Neural cell (in vitro differentiated cells): ENCODE measurements at regions not wholly inside any gene's neighbourhood (a gene's known extent, or its start where the extent isn't known, plus 50 kb on each side); places are given as distances from the start of the nearest gene placed in this dataset.

Source experiments
- H2AFZ ChIP-seq: fragments of 200-600, 300-800 bp; sonication (generic), shearing (Covaris generic); 2 replicates; pipeline ENCODE4 v1.6.0; 2014; ENCODE audit warnings: low read depth, mild to moderate bottlenecking, antibody characterized with exemption, low read length, moderate library complexity
- H3F3A ChIP-seq: fragments of 200-600 bp; shearing (Covaris generic); 2 replicates; pipeline ENCODE4 v1.6.1; 2016; ENCODE audit warnings: mild to moderate bottlenecking, moderate library complexity, mixed read lengths, antibody characterized with exemption, low read length; ENCODE audit not compliant: insufficient read depth, poor library complexity, severe bottlenecking
- H3K27ac ChIP-seq: fragments of 200-600, 300-800 bp; sonication (generic), shearing (Covaris generic); 2 replicates; pipeline ENCODE4 v1.5.1; 2014; ENCODE audit warnings: mild to moderate bottlenecking, low read length, moderate library complexity
- H3K27me3 ChIP-seq: fragments of 300-800, 200-600 bp; sonication (generic), shearing (Covaris generic); 2 replicates; pipeline ENCODE4 v1.6.0; 2014; ENCODE audit warnings: mild to moderate bottlenecking, low read depth, low read length, moderate library complexity; ENCODE audit not compliant: insufficient read depth
- H3K36me3 ChIP-seq: fragments of 300-800, 200-600 bp; sonication (generic), shearing (Covaris generic); 2 replicates; pipeline ENCODE4 v1.5.1; 2014; ENCODE audit warnings: mild to moderate bottlenecking, antibody characterized with exemption, low read length, moderate library complexity; ENCODE audit not compliant: insufficient read depth
- H3K4me2 ChIP-seq: fragments of 300-800, 200-600 bp; sonication (generic), shearing (Covaris generic); 2 replicates; pipeline ENCODE4 v1.6.0; 2014; ENCODE audit warnings: mild to moderate bottlenecking, low read length
- H3K4me3 ChIP-seq: fragments of 300-800, 200-600 bp; sonication (generic), shearing (Covaris generic); 2 replicates; pipeline ENCODE4 v1.5.1; 2014; ENCODE audit warnings: mild to moderate bottlenecking, low read length, moderate library complexity
- H3K79me2 ChIP-seq: fragments of 200-600 bp; shearing (Covaris generic); replicated peaks from 2 replicates; pipeline ENCODE4 v1.6.0; 2014; ENCODE audit warnings: mild to moderate bottlenecking, low read length, moderate library complexity; ENCODE audit not compliant: insufficient read depth
- H3K9ac ChIP-seq: fragments of 300-800, 200-600 bp; sonication (generic), shearing (Covaris generic); 2 replicates; pipeline ENCODE4 v1.6.1; 2016; ENCODE audit warnings: mild to moderate bottlenecking, low read length, mixed read lengths
- H3K9me2 ChIP-seq: fragments of 200-600 bp; shearing (Covaris generic); 2 replicates; pipeline ENCODE4 v1.6.1; 2016; ENCODE audit warnings: mild to moderate bottlenecking, low read length, mixed read lengths; ENCODE audit not compliant: insufficient read depth
- H3K9me3 ChIP-seq: fragments of 200-600, 300-800 bp; sonication (generic), shearing (Covaris generic); 2 replicates; pipeline ENCODE4 v1.6.1; 2016; ENCODE audit warnings: mild to moderate bottlenecking, mixed run types, low read length, moderate library complexity, mixed read lengths
- H4K20me1 ChIP-seq: fragments of 200-600 bp; shearing (Covaris generic); 2 replicates; pipeline ENCODE4 v1.6.1; 2016; ENCODE audit warnings: mild to moderate bottlenecking, mixed run types; ENCODE audit not compliant: insufficient read depth
- EP300 ChIP-seq: fragments of 450-650 bp; conservative IDR thresholded peaks from 2 replicates; pipeline ENCODE4 v1.6.1; 2014; ENCODE audit warnings: antibody characterized with exemption, mild to moderate bottlenecking, moderate library complexity; ENCODE audit not compliant: poor library complexity, severe bottlenecking
- EZH2 ChIP-seq: fragments of 200-600, 300-800 bp; shearing (Covaris generic), sonication (generic); IDR thresholded peaks from 2 replicates; pipeline ENCODE4 v1.6.1; 2014; ENCODE audit warnings: antibody characterized with exemption, low read length, borderline replicate concordance, mild to moderate bottlenecking; ENCODE audit not compliant: insufficient read depth, poor library complexity, severe bottlenecking
- MXI1 ChIP-seq: fragments of 450-650 bp; conservative IDR thresholded peaks from 2 replicates; pipeline ENCODE4 v1.6.1; 2014; ENCODE audit warnings: antibody characterized with exemption, mild to moderate bottlenecking; ENCODE audit not compliant: poor library complexity, severe bottlenecking
- POLR2AphosphoS5 ChIP-seq: IDR thresholded peaks from 2 replicates; pipeline ENCODE4 v1.6.1; 2012
- RAD21 ChIP-seq: fragments of 450-650 bp; conservative IDR thresholded peaks from 2 replicates; pipeline ENCODE4 v1.6.1; 2014; ENCODE audit warnings: antibody characterized with exemption, mild to moderate bottlenecking, moderate library complexity
- SMC3 ChIP-seq: fragments of 450-650 bp; conservative IDR thresholded peaks from 2 replicates; pipeline ENCODE4 v1.6.1; 2014; ENCODE audit warnings: antibody characterized with exemption, mild to moderate bottlenecking, moderate library complexity; ENCODE audit not compliant: poor library complexity
- TAF1 ChIP-seq: IDR thresholded peaks from 2 replicates; pipeline ENCODE4 v1.6.1; 2012; ENCODE audit warnings: low read depth
- TF ChIP-seq, protein P1 (sequence below): IDR thresholded peaks from 2 replicates; pipeline ENCODE4 v1.6.1; 2012; ENCODE audit warnings: borderline replicate concordance
- TF ChIP-seq, protein P2 (sequence below): fragments of 450-650 bp; IDR thresholded peaks from 2 replicates; pipeline ENCODE4 v1.5.1; 2014; ENCODE audit warnings: antibody characterized with exemption, mild to moderate bottlenecking, moderate library complexity; ENCODE audit not compliant: poor library complexity, severe bottlenecking

DNA sequence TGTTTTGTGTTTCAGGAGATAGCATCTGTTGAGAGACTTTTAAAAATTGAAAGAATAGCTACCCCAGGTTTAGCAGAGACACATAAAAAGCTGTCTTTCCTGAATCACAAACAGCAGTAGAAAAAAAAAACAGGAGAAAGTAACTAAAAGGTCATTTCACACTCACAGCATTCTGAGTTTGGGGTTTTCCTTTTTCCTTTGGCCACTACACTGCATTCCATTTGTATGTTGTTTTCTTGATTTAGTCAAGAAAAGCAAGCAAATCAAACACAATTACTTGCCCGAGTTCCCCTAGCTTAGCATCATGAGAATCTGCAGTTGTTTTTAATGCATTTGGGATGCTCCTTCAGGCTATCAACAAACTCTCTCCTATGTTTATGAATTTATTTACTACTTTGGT is 161.0 kb downstream of the KCTD12 start:
- Histone ChIP-seq H3K27me3 (no peaks in the 10 kb centered on the region), H3K27ac (no peak overlapping the region), H3K36me3 (no peaks in the 10 kb centered on the region), H3K4me3 (no peak overlapping the region), H3K9me3 (no peaks in the 10 kb centered on the region), H4K20me1 (no peaks in the 10 kb centered on the region), H3K9me2 (no peaks in the 10 kb centered on the region), H3K79me2 (no peaks in the 10 kb centered on the region), H3F3A (no peaks in the 10 kb centered on the region), H2AFZ (no peak overlapping the region), H3K9ac (no peak overlapping the region), H3K4me2 (no peak overlapping the region)
- TF ChIP-seq MXI1 (no peak), POLR2AphosphoS5 (no peak), TAF1 (no peak), SMC3 (no peak), EP300 (no peak), EZH2 (no peak), RAD21 (no peak)
- TF ChIP-seq, protein P1, sequence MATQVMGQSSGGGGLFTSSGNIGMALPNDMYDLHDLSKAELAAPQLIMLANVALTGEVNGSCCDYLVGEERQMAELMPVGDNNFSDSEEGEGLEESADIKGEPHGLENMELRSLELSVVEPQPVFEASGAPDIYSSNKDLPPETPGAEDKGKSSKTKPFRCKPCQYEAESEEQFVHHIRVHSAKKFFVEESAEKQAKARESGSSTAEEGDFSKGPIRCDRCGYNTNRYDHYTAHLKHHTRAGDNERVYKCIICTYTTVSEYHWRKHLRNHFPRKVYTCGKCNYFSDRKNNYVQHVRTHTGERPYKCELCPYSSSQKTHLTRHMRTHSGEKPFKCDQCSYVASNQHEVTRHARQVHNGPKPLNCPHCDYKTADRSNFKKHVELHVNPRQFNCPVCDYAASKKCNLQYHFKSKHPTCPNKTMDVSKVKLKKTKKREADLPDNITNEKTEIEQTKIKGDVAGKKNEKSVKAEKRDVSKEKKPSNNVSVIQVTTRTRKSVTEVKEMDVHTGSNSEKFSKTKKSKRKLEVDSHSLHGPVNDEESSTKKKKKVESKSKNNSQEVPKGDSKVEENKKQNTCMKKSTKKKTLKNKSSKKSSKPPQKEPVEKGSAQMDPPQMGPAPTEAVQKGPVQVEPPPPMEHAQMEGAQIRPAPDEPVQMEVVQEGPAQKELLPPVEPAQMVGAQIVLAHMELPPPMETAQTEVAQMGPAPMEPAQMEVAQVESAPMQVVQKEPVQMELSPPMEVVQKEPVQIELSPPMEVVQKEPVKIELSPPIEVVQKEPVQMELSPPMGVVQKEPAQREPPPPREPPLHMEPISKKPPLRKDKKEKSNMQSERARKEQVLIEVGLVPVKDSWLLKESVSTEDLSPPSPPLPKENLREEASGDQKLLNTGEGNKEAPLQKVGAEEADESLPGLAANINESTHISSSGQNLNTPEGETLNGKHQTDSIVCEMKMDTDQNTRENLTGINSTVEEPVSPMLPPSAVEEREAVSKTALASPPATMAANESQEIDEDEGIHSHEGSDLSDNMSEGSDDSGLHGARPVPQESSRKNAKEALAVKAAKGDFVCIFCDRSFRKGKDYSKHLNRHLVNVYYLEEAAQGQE = no peak
- TF ChIP-seq, protein P2, sequence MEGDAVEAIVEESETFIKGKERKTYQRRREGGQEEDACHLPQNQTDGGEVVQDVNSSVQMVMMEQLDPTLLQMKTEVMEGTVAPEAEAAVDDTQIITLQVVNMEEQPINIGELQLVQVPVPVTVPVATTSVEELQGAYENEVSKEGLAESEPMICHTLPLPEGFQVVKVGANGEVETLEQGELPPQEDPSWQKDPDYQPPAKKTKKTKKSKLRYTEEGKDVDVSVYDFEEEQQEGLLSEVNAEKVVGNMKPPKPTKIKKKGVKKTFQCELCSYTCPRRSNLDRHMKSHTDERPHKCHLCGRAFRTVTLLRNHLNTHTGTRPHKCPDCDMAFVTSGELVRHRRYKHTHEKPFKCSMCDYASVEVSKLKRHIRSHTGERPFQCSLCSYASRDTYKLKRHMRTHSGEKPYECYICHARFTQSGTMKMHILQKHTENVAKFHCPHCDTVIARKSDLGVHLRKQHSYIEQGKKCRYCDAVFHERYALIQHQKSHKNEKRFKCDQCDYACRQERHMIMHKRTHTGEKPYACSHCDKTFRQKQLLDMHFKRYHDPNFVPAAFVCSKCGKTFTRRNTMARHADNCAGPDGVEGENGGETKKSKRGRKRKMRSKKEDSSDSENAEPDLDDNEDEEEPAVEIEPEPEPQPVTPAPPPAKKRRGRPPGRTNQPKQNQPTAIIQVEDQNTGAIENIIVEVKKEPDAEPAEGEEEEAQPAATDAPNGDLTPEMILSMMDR = no peak

DNA sequence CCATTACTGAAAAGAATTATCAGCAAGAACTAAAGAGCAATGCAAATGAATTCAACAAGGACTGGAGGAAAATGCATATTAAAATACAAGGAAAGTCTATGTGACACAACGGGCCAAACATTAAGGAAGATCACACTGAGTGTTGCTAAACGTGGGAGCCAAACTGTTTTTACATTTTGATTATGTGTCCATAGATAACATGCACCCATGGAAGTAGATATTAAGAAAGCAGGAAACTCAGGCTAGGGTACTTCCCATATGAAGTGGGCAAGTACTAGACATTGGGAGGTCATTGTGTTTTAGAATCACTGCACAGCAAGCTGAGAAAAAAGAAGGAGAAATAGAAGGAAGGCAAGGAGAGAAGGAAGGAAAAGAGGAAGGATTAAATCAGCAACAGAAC is 161.8 kb downstream of the KCTD12 start:
- H4K20me1 ChIP-seq = no peaks in the 10 kb centered on the region
- no peaks in the 10 kb centered on the region for H3F3A ChIP-seq
- H3K9ac ChIP-seq = no peak overlapping the region
- H3K79me2 ChIP-seq = no peaks in the 10 kb centered on the region
- no peak overlapping the region for H3K4me2 ChIP-seq
- no peaks in the 10 kb centered on the region for H3K36me3 ChIP-seq
- H3K9me3 ChIP-seq = no peaks in the 10 kb centered on the region
- H3K27ac ChIP-seq = no peak overlapping the region
- H3K27me3 ChIP-seq = no peaks in the 10 kb centered on the region
- H2AFZ ChIP-seq = no peak overlapping the region
- no peak overlapping the region for H3K4me3 ChIP-seq
- no peaks in the 10 kb centered on the region for H3K9me2 ChIP-seq
- no peak for TF ChIP-seq RAD21
- no peak for TF ChIP-seq MXI1
- TF ChIP-seq, protein P1 = no peak
- TF ChIP-seq, protein P2 = no peak
- TF ChIP-seq SMC3 = no peak
- TF ChIP-seq EZH2 = no peak
- no peak for TF ChIP-seq TAF1
- TF ChIP-seq POLR2AphosphoS5 = no peak
- no peak for TF ChIP-seq EP300
